ENCODE measurements at regions not wholly inside any gene's neighbourhood (a gene's known extent, or its start where the extent isn't known, plus 50 kb on each side); places are given as distances from the start of the nearest gene placed in this dataset.
A peak's percentile ranks its signal among the peaks of the same experiment; 100 is the strongest.

GRCh38 chr10:104505521-104506042 is 135.5 kb upstream of the SORCS3 start:
- DNase-seq, result no peak

DNA sequence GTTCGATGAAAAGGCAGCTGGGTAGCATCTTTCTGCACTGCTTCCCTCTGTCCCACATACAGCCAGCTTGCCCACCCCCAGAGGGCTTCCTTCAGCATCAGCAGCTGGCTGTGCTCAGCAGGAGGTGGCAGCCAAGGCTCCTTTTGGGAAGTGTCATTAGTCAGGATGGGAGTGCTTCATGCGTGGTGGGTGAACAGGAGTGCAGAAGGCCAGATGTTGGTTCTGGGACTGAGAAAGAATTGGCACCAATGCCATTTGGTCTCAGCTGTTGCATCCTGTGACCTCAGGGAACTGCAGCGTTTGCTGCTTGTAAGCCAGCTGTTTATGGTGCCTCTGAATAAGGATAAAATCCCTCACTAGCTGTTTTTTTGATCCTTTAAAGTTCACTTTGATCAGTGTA is 131.1 kb upstream of the SORCS3 start:
- no peak for DNase-seq

GRCh38 chr10:104510644-104511043 is 130.4 kb upstream of the SORCS3 start:
- DNase-seq, result no peak

DNA sequence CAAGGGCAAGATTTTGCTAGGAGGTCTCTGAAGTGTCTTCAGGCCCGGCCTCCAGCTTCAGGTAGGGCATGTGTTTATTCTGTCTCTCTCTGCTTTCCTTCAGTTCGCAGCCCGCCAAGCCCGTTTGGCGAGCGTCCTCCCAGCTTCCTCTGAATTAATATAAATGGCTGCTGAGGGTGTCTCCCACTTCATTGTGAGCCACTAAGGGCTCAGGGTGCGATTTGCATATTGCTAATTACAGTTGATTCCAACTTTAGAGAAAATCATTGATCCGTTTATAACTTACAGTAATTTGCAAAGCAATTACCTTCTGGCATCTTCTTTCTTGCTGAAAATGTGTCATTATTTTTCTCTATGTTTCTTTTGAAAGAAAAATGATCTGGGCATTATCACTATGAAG is 128.3 kb upstream of the SORCS3 start:
- DNase-seq, result no peak

DNA sequence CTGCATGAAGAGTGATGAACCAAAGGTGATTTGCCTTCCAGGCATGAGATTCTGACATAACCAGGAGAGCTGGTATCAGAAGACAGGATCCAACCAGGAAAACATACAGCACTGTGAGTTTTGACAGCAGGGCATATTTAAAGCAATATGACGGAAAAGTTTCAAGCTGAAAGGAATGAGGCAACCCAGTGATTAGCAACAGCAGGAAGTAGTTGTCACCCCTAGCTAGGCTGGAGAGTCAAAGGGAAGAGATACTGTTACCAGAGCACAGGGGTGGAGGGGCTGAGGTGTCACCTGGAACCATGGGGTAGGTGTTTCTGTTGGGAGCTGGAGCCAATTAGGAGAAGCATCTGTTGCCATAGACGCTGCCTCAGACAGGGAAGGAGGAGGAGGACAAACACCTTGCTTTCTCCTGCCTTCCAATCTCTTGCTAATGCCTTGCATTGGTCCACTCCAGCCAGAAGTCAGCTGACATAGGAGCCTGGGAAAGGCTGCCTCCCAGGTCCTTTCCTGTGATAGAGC is 125.4 kb upstream of the SORCS3 start:
- no peak for DNase-seq

DNA sequence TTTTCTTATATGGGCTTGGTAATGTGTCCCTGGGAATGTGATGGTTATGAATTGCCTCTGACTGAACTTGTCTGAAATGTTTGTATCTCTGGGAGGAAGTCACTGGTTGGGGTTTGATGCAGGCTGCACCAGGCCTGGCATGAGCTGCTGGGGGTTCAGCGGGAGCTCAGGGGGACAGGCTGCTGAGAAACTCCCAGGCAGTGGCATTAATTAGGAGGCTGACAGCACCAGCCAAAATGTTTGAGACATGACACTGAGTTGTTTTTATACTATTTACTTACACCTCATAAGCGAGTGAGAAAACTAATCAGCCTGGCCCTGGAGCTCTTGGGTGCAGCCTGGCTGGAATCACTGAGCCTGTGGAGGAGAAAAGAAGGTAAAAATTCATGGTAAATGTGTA is 124.1 kb upstream of the SORCS3 start:
- no peak for DNase-seq

GRCh38 chr10:104517946-104518345 is 123.1 kb upstream of the SORCS3 start:
- no peak for DNase-seq

GRCh38 chr10:104518891-104519290 is 122.2 kb upstream of the SORCS3 start:
- no peak for DNase-seq

DNA sequence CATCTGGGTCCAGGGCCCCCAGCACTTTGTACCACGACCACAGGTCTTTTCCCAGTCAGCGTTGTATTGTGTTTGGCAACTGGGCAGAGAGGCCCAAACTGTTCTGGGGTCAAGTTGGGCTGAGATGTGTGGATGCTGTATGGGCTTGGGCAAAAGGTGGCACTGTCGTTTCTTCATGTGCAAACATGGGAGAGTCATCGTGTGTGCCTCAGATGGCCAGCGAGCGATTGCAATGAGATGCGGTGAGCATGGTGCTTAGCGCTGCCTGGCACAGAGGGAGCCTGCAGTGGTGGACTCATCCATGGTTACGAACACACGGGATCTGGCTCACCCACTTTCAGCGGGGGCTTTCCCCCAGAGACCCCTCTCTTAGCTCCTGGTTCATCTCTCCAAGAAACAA is 120.4 kb upstream of the SORCS3 start:
- no peak for DNase-seq

DNA sequence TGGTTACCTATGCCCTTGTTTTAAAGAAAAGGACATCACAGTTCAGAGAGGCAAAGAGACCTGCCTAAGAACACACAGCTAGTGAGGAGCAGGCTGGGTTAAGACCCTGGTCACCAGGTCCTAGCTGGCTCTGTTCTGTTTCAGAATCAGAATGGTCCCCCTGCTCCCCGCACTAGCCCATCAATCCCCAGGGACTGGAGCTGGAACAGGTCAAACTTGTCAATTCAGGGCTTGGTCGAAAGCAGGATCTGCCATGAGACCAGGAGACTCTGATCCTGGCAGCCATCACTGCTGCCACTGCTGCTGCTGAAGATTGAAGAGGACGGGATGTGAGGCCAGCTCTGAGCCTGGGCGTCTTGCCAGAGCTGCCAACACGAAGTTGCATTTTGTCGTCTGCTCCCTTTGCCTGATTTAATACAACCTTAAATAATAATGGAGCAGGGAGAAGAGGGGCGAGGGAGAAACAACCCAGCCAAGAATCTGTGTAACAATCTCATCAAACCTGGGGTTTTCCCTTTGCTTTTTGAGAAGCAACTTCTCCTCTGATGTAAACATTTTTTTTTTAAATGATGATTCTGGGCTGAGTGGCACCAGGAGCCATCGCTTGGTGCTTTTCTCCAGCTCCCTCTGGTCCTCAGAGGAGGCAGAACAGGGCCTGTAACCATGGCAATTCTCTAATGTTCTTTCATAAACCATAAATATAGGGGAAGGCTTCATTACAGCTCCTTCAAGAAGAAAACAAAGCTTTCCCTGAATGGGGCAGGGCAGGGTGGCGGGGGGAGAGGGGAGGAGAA is 119.0 kb upstream of the SORCS3 start:
- DNase-seq, result no peak

- no peak for DNase-seq
Observed at GRCh38 chr10:104526188-104526587, 114.9 kb upstream of the SORCS3 start.

- no peak for DNase-seq
Observed at GRCh38 chr10:104527013-104527412, 114.1 kb upstream of the SORCS3 start.

- no peak for DNase-seq
Observed at GRCh38 chr10:104540181-104540580, 100.9 kb upstream of the SORCS3 start.

DNA sequence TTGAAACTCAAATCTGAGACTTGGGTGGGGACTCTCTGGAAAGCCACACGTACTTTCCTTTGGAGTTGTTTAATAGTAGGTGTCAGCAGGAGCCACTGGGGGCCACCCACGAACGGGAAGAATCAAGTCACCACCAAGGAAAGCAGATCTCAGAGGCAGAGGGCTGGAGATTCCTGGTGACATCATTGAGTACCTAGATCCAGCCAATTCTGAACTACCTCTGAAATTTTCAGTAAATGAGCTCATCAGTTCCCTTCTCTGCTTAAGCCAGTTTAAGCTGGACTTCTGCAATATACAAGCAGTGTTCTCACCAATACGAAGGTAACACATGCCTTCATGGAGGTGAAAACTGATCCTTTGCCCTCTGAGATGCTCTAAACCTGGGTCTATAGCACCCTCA is 99.3 kb upstream of the SORCS3 start:
- DNase-seq, result no peak

DNA sequence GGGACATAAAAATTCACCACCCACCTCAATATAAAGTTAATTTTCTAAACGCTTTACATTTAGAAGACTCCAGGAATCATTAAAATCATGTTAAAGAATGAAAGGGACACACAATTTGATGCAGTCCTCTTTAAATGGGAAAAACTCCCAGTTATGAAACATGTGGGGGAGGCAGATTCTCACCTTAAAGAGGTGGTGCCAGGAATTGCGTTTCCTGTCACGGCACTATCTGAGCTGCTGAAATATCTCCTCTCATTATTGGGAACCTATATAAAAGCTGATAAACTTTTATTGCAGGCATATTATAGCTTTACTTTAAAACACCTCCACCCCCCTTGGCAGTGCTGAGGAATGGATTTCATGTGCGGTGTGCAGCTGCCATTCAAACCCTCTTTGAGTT is 94.8 kb upstream of the SORCS3 start:
- no peak for DNase-seq

DNA sequence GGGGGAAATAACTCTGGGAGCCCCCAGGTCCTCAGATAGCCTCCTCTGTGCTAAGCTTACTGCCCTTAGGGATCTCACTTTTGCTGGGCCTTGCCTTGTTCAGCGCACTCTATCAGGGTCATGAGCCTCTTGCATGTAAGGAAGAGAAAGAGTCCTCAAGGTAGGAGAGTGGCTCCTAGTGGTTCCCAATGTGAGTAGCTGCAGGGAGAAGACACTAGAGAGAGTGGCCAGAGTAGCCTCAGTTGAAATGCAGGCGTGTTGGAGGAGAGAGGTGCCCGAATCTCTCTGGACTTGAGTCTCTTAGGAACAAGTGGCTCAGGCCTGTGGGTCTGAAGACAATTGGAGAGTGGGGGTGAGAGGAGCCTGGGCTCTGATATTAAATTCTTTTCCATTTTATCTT is 94.3 kb upstream of the SORCS3 start:
- DNase-seq, result no peak

DNA sequence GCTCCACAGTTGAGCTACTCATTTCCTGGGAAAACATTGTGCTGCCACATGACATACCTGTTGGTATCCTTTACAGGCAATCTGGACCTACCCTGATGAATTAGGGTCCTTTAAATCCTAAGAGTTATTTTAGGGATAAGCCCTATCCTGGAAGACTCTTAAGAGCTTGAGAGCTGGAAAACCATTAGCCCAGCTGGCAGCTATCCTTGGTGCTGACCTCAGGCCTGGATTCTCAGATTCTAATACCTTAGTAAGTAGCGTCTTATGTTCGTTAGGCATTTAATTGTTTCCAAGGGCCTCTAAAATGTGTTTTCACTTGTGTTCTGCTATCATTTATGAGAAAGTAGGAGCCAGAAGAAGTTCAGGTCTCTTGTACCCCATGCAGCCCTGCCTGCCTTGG is 93.0 kb upstream of the SORCS3 start:
- peak; percentile 20 for DNase-seq

- DNase-seq, result no peak
Observed at GRCh38 chr10:104556831-104557230, 84.3 kb upstream of the SORCS3 start.

- no peak for DNase-seq
Observed at GRCh38 chr10:104557966-104558365, 83.1 kb upstream of the SORCS3 start.

DNA sequence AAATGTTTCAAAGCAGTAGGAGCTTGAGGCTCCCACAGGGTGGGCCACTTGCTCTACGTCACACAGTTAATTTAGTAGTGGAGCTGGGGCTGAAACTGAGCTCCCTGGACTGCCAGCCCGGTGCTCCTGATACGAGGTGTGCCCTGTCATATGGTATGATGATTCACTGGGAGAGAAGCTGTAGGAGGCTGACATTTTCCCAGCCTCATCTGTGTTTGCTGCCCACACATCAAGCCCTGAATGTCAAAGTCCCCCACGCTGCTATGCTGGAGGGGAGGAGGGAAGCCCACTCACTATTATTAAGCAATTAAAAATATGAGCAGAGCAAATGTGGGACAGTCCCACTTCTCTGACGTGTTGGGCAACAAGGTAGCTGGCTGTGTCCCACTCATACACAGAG is 81.2 kb upstream of the SORCS3 start:
- DNase-seq, result no peak

GRCh38 chr10:104563051-104563450 is 78.0 kb upstream of the SORCS3 start:
- no peak for DNase-seq

DNA sequence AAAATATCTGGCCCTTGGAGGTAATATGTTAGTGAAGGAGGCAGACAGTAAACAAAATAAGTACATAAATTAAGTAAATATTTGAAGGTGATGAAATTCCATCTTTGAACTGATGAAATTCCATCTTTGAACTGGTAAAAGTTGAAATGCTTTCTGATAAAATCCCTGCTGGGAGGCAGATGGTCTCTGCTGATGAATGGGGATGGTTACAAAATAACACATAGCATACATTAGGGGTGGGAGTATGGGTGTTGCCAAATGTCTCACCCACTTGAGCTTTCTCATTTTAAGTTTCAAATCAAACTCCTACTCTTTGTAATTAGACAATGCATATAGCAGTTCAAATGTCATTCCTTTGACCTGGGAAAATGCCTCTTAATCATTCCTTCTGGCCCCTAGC is 77.5 kb upstream of the SORCS3 start:
- DNase-seq, result no peak

- no peak for DNase-seq
Observed at GRCh38 chr10:104574427-104574826, 66.7 kb upstream of the SORCS3 start.

DNA sequence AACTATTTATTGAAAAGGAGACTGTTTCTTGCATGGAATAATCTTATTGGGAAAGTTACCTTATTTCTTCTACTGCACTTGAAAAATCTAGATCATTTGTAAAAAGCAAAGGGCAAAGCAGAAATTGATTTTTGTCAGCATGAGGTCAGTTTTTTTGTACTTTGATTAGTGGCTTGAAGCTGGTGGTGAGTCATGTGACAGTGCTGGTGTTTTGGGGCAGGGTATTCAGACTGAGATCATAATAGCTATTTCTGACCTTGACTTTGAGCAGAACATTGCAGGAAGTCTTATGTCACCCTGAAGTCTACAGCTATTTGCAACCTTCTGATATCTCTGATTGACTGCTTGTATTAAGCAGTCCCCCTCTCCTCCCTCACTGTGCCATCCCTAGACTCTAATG is 66.3 kb upstream of the SORCS3 start:
- DNase-seq, result no peak

GRCh38 chr10:104576611-104577010 is 64.5 kb upstream of the SORCS3 start:
- no peak for DNase-seq
